Colonic mucosa (tissue), 4 donors: ENCODE measurements at regions not wholly inside any gene's neighbourhood (a gene's known extent, or its start where the extent isn't known, plus 50 kb on each side); places are given as distances from the start of the nearest gene placed in this dataset.

ENCODE experiments used
- DNase-seq: peaks from one replicate; pipeline ENCODE4 v3.0.0-alpha.2; 2020
- H3K27ac ChIP-seq: fragments of 200-600 bp; one replicate; pipeline ENCODE4 v1.8.0; 2021
- H3K27me3 ChIP-seq: fragments of 200-600 bp; one replicate; pipeline ENCODE4 v1.8.0; 2021
- H3K36me3 ChIP-seq: fragments of 200-600 bp; one replicate; pipeline ENCODE4 v1.8.0; 2021
- H3K4me1 ChIP-seq: fragments of 200-600 bp; one replicate; pipeline ENCODE4 v1.8.0; 2021; ENCODE audit warnings: mild to moderate bottlenecking
- H3K4me3 ChIP-seq: fragments of 200-600 bp; one replicate; pipeline ENCODE4 v1.8.0; 2021
- H3K9ac ChIP-seq, 2 donors: one replicate each; pipeline ENCODE4 v1.7.0; 2013; ENCODE audit warnings: control low read depth in 2 of 2, low read depth in 2 of 2, low read length in 2 of 2
- H3K9me3 ChIP-seq: fragments of 200-600 bp; one replicate; pipeline ENCODE4 v1.8.0; 2021
- intact Hi-C: fragments of 100-400 bp; cut with DNase I; formaldehyde crosslinking; loops from one replicate; pipeline ENCODE4 v1.14.1; 2022
- TF ChIP-seq, protein P1 (sequence below): fragments of 200-600 bp; IDR thresholded peaks from one replicate; pipeline ENCODE4 v1.8.0; 2022; ENCODE audit warnings: antibody characterized with exemption, mild to moderate bottlenecking
- donor health status: healthy.
- donor health status: DM: no; HTN: no; CAD: no.
- donor health status: DM: no; HTN: no; CAD: no.

DNA sequence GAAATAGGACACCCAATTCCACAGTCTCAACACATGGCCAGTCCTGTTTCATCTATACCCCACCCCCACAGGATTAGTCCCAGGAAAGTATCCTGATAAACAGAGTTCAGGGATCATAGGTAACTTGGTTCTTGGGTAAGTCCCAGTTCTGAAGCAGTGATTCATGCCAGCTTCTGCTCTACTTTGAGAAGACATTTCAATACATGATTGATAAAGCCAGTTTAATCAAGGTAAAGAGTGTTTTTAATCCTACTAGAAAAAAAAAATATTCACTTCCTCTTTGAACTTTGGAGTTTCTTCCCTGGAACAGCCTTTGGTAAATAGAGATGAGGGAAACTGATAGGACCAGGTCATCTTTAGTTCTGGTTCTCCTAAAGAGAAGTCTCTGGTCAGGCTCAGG is 142.4 kb downstream of the TLR5 start:
- DNase-seq = no peak
- Histone ChIP-seq H3K27me3 (no peaks in the 10 kb centered on the region), H3K27ac (peak overlapping the region; percentile 18), H3K4me1 (no peaks in the 10 kb centered on the region), H3K9me3 (no peaks in the 10 kb centered on the region), H3K4me3 (no peak overlapping the region), H3K9ac (no peak overlapping the region), H3K36me3 (no peaks in the 10 kb centered on the region)
- TF ChIP-seq, protein P1, sequence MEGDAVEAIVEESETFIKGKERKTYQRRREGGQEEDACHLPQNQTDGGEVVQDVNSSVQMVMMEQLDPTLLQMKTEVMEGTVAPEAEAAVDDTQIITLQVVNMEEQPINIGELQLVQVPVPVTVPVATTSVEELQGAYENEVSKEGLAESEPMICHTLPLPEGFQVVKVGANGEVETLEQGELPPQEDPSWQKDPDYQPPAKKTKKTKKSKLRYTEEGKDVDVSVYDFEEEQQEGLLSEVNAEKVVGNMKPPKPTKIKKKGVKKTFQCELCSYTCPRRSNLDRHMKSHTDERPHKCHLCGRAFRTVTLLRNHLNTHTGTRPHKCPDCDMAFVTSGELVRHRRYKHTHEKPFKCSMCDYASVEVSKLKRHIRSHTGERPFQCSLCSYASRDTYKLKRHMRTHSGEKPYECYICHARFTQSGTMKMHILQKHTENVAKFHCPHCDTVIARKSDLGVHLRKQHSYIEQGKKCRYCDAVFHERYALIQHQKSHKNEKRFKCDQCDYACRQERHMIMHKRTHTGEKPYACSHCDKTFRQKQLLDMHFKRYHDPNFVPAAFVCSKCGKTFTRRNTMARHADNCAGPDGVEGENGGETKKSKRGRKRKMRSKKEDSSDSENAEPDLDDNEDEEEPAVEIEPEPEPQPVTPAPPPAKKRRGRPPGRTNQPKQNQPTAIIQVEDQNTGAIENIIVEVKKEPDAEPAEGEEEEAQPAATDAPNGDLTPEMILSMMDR = no peak
- intact Hi-C loops = loop anchor here (10.0 kb wide), 1 partner anchor 206 kb away; no protein-coding TSS in a partner anchor

DNA sequence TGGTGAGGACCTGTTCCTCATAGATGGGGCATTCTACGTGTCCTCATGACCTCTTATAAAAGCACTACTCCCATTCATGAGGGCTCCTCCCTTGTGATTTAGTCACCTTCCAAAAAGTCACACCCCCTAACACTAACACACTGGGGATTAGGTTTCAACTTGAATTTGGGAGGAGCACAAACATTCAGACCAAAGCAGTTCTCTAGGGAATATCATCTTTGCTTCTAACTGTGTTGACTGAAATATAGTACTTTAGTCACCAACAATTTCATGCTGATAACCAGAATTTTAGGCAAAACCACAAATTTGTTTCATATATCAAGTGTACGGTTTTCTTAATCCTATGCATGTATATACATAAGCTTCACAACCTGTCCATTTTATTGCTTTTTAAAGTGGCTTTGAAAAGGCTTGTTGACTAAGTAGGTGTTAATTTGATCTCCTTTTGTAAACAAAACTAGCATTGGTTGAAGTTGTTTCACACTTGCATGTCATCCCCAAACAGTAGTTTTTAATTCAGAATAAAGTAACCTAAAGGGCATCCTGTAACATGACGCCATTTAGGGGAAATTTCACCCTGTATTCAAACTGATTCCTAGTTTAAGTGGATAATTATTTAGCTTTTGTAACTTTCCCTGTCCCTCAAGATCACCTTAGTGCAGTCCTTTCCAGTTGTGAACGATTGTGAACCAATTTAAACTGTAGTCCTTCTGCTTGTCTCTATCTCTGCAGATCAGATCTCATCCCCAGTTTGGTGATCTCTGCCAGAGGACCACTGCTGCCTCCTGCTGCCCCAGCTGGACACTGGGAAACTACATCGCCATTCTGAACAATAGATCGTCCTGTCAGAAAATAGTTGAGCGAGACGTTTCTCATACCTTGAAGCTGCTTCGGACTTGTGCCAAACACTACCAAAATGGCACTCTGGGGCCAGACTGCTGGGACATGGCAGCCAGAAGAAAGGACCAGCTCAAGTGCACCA is 141.1 kb downstream of the TLR5 start:
- H3K27me3 ChIP-seq = no peaks in the 10 kb centered on the region
- TF ChIP-seq, protein P1 = no peak
- no peak overlapping the region for H3K4me3 ChIP-seq
- no peak overlapping the region for H3K27ac ChIP-seq
- no peak for DNase-seq
- intact Hi-C loops = loop anchor here (10.0 kb wide), 1 partner anchor 207 kb away; no protein-coding TSS in a partner anchor
- H3K36me3 ChIP-seq = no peaks in the 10 kb centered on the region
- no peak overlapping the region for H3K9ac ChIP-seq
- no peaks in the 10 kb centered on the region for H3K4me1 ChIP-seq
- H3K9me3 ChIP-seq = no peaks in the 10 kb centered on the region

DNA sequence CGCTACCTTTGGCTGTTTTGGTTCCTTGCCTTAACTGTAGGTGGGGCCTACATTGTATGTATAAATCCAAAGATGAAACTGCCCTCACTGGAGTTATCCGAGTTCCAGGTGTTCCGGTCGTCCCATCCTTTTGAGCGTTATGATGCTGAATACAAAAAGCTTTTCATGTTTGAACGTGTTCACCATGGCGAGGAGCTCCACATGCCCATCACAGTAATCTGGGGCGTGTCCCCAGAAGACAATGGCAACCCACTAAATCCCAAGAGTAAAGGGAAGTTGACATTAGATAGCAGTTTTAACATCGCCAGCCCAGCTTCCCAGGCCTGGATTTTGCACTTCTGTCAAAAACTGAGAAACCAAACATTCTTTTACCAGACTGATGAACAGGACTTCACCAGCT is 139.5 kb downstream of the TLR5 start:
- H3K27me3 ChIP-seq = no peaks in the 10 kb centered on the region
- H3K36me3 ChIP-seq = no peaks in the 10 kb centered on the region
- H3K9ac ChIP-seq = no peak overlapping the region
- no peak overlapping the region for H3K27ac ChIP-seq
- H3K4me3 ChIP-seq = no peak overlapping the region
- H3K9me3 ChIP-seq = no peaks in the 10 kb centered on the region
- DNase-seq = no peak
- intact Hi-C loops = loop anchor here (10.0 kb wide), 1 partner anchor 209 kb away; no protein-coding TSS in a partner anchor
- TF ChIP-seq, protein P1 = no peak
- no peaks in the 10 kb centered on the region for H3K4me1 ChIP-seq

DNA sequence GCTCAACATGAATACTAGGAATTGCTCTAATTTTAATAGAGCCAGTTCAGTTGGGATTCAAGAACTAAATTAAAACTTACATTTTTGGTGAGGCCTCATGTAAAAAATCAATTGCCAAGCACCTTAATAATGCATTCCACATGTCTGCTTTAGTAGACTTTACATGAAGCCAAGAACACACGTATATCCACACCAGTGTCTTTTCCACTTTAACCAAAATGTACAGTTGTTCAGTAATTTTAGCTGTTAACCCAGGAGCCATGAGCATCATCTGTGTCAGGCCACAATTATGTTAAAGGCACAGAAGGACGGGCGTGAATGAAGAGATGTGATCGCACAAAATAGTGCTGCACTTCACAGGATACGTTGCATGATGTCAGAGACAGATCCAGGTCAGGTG is 136.7 kb downstream of the TLR5 start:
- no peak for DNase-seq
- Histone ChIP-seq H3K27ac (no peak overlapping the region), H3K4me1 (no peaks in the 10 kb centered on the region), H3K9me3 (no peaks in the 10 kb centered on the region), H3K36me3 (no peaks in the 10 kb centered on the region), H3K9ac (no peak overlapping the region), H3K4me3 (no peak overlapping the region), H3K27me3 (no peaks in the 10 kb centered on the region)
- TF ChIP-seq, protein P1 = no peak
- intact Hi-C loops = loop anchor here (2.0 to 10.0 kb wide), 2 partner anchors 18 to 212 kb away; no protein-coding TSS in a partner anchor

DNA sequence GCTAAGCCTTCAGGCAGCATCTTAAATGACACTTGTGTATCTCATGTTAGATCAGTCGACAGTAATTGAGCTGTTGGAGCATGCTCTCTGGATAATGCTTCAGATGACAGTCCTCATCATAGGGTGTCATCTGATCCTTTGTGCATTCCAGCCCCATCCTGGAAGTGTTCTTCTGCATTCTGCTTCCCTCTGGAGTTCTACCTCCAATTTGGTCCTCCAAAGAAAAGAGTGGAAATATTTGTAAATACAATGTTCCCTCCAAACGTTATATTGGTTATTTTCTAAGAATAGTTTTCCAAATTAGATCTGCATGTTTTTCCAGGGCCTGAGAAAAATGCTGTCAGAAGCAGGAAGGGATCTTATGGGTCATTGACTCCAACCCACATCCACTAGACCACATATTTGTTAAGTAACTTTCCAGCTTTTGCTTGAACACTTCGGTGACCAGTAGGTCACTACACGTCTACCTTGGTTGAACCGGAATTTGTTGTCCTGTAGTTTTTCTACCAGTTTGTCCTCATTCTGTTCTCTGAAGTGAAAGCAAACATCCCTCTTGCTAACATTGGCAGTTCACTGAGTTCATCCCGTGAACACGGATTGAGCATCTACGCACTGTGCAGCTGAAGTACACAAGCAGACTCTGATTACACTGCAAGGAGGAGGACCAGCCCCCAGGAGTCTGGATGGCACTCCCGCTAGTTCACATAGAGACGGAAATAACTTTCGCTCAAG is 136.0 kb downstream of the TLR5 start:
- Histone ChIP-seq H3K9ac (no peak overlapping the region), H3K36me3 (no peaks in the 10 kb centered on the region), H3K27me3 (no peaks in the 10 kb centered on the region), H3K27ac (no peak overlapping the region), H3K9me3 (no peaks in the 10 kb centered on the region), H3K4me1 (no peaks in the 10 kb centered on the region), H3K4me3 (no peak overlapping the region)
- intact Hi-C loops = loop anchor here (2.0 to 10.0 kb wide), 2 partner anchors 18 to 212 kb away; no protein-coding TSS in a partner anchor
- TF ChIP-seq, protein P1 = no peak
- DNase-seq = no peak
